ENCODE measurements at regions not wholly inside any gene's neighbourhood (a gene's known extent, or its start where the extent isn't known, plus 50 kb on each side); places are given as distances from the start of the nearest gene placed in this dataset.

DNA sequence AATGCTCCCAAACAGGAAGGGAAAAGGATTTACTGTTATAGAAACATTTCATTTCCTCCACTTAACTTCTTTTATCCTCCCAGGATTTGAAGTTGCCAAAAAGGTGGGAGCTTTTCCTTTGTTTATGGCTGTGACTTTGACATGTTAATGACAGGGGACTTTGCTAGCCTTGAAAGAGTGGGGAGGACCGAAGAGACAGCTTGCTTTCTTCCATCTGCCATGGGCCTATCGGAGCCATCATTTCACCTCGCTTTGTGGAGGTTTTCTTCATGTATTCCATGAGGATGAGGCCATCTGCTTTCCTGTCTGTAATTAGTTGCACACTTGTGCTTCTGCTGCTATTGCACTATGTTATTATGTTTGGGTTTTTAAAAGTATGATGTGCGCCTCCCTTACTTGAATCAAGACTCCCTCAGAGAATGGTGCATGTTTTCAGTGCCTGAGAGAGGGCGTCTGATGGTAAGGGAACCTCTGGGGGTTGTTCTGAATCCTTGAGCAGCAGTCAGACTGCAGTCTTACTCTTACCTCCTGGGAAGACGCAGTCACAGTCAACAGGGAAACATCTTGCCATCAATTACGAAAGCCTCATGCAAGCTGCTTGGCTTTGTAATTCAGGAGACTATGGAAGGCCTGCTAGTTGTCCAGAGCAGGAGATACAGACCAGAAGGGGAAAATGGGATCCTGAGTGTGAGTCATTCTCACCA, 173.3 kb upstream of the MGAT5 start:
- H2BK20ac ChIP-seq (ENCODE audit: low read length): no peak overlapping the region; the same call in 1 of the 2 replicates
- H4K8ac ChIP-seq (ENCODE audit: extremely low read depth, insufficient read depth, low read length): no peak overlapping the region
- FAIRE-seq: no peak
- no peak overlapping the region for H3K56ac ChIP-seq (replicated peaks; ENCODE audit: insufficient read length, low read depth, low read length)
- H2BK5ac ChIP-seq (ENCODE audit: low read depth, low read length): no peak overlapping the region
- H2BK15ac ChIP-seq (ENCODE audit: low read length): no peak overlapping the region; the same call in 1 of the 2 replicates
- no peak overlapping the region for H4K91ac ChIP-seq (replicated peaks; ENCODE audit: insufficient read length, low read length)
- no peak overlapping the region for H3K14ac ChIP-seq (ENCODE audit: insufficient read length)
- H3K79me1 ChIP-seq (ENCODE audit: low read depth, low read length): no peaks in the 10 kb centered on the region
- WGBS, 2 experiments (ENCODE audit: extremely low coverage in 1 of 2, insufficient coverage in 1 of 2, insufficient read length in 1 of 2, insufficient replicate concordance in 2 of 2, low coverage in 1 of 2, low lambda C conversion rate in 2 of 2, missing lambda C conversion rate in 1 of 2): 69% methylated on average over 7 of the region's 7 CpGs; no CpG with 5 or more reads in 1 of the 2 experiments
- peak overlapping the region; percentile 8 to 50; a peak in 3 of 4 replicates for H3K4me2 ChIP-seq (ENCODE audit: insufficient read depth in 1 of 2, low read depth in 2 of 2, low read length in 2 of 2)
- no peaks in the 10 kb centered on the region for H4K20me1 ChIP-seq (replicated peaks in 1 of 2; ENCODE audit: control insufficient read depth in 1 of 2, insufficient read depth in 2 of 2, low read length in 2 of 2)
- H3K4me1 ChIP-seq (replicated peaks in 1 of 4; ENCODE audit: control insufficient read depth in 3 of 4, insufficient read depth in 4 of 4, low read length in 3 of 4): peaks cover 1 to 12% (median 8%) of the 10 kb centered on the region in 4 experiments; a peak in 3 of 7 replicates
- no peaks in the 10 kb centered on the region; the same call in 1 of the 2 replicates for H3K23me2 ChIP-seq (ENCODE audit: low read depth, low read length)
- H2BK120ac ChIP-seq (replicated peaks; ENCODE audit: low read depth, low read length): no peak overlapping the region
- no peak overlapping the region for H3K9ac ChIP-seq (replicated peaks in 1 of 4; ENCODE audit: extremely low read depth in 1 of 4, low read depth in 3 of 4, low read length in 3 of 4)
- H2AK5ac ChIP-seq (ENCODE audit: low read depth, low read length): no peak overlapping the region
- ChIA-PET POLR2A (ENCODE audit: partially characterized antibody) (no interaction called here), CTCF (ENCODE audit: partially characterized antibody) (interaction anchor here (0.6 to 1.6 kb wide), 4 partner anchors 9 to 1637 kb away, joined by 3 to 5 read pairs (median 4); no protein-coding TSS in a partner anchor)
- no peak overlapping the region for H3K4me3 ChIP-seq (ENCODE audit: extremely low read depth in 1 of 4, insufficient read depth in 2 of 4, low read depth in 3 of 4, low read length in 4 of 4)
- no peaks in the 10 kb centered on the region for H3K27me3 ChIP-seq (replicated peaks in 1 of 4; ENCODE audit: control insufficient read depth in 3 of 4, extremely low read depth in 1 of 4, insufficient read depth in 3 of 4, low read length in 3 of 4)
- no peaks in the 10 kb centered on the region for H3K79me2 ChIP-seq (ENCODE audit: control insufficient read depth in 1 of 2, insufficient read depth in 2 of 2, low read length in 2 of 2)
- no peak overlapping the region for H2AFZ ChIP-seq (ENCODE audit: low read length)
- no peak overlapping the region for H2BK12ac ChIP-seq (ENCODE audit: low read depth, low read length)
- no peak for DNase-seq (ENCODE audit: low read depth in 1 of 2, low spot score in 2 of 2)
- H3K36me3 ChIP-seq (ENCODE audit: control insufficient read depth in 2 of 4, insufficient read depth in 4 of 4, low read length in 3 of 4): no peaks in the 10 kb centered on the region
- no peak overlapping the region for H3K18ac ChIP-seq (ENCODE audit: extremely low read depth, low read length)
- no peak overlapping the region for H4K5ac ChIP-seq (ENCODE audit: insufficient read length, low read depth, low read length)
- H3K9me3 ChIP-seq (ENCODE audit: insufficient read depth in 2 of 2, low read depth in 1 of 2, low read length in 1 of 2): no peaks in the 10 kb centered on the region
- H3K27ac ChIP-seq (ENCODE audit: low read depth, low read length): no peak overlapping the region
- H3K4ac ChIP-seq (replicated peaks; ENCODE audit: insufficient read length, low read depth, low read length): no peak overlapping the region
- H3K23ac ChIP-seq (ENCODE audit: insufficient read length): no peak overlapping the region
- TF ChIP-seq TBP (IDR thresholded peaks at IDR 0.05; ENCODE audit: low read depth, low read length) (no peak), POLR2A (IDR thresholded peaks at IDR 0.05; ENCODE audit: control extremely low read depth in 1 of 2, low read depth in 2 of 2, low read length in 2 of 2) (no peak)

All from H1 (cell line).